GM10248 (cell line): ENCODE measurements at regions not wholly inside any gene's neighbourhood (a gene's known extent, or its start where the extent isn't known, plus 50 kb on each side); places are given as distances from the start of the nearest gene placed in this dataset.
"Not testable (repeated sequence)": the region's sequence is repeated elsewhere in the genome, so short reads cannot be mapped to it uniquely, and the experiment has no call there.

ENCODE experiments used
- CTCF ChIA-PET: fragments of 300-600 bp; sonication (Branson Sonifier 250); formaldehyde crosslinking; extraction: SDS; loops from one replicate; lab custom pipeline; 2021; ENCODE audit warnings: antibody characterized with exemption; lab: Yijun Ruan, JAX
- POLR2A ChIA-PET: fragments of 350-650 bp; sonication (Branson Sonifier 250); formaldehyde crosslinking; extraction: SDS; loops from one replicate; lab custom pipeline; 2020; ENCODE audit warnings: antibody characterized with exemption; lab: Yijun Ruan, JAX
- DNase-seq: peaks from one replicate; pipeline ENCODE4 v3.0.0; 2012; ENCODE audit errors: extremely low spot score

GRCh38 chr7:149930374-149931068, 56.8 kb downstream of the ATP6V0E2 start:
- DNase-seq, CTCF ChIA-PET, POLR2A ChIA-PET: not testable (repeated sequence)

GRCh38 chr7:149933776-149934175, 60.0 kb downstream of the ATP6V0E2 start:
- POLR2A ChIA-PET, DNase-seq, CTCF ChIA-PET: not testable (repeated sequence)

DNA sequence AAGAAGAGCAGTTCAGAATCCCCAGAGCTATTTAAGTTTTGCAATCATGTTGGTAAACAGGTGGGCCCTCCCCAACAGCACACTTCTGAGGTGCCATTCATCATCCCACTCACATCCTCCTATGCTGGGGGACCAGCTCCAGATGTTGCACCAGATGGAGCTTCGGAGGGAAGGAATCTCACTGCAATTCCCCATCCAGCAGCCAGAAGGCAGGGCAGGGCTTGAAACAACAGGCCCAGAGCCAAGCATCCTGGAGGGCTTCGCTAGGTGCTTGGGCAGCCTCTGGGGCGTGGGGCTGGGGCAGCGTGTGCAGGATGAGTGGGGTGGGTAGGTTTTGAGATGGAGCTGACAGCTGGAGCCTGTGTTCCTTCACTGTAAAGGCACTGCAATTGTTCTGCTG, 73.6 kb downstream of the ATP6V0E2 start:
- CTCF ChIA-PET, DNase-seq, POLR2A ChIA-PET: not testable (repeated sequence)

GRCh38 chr7:149948444-149948843, 74.7 kb downstream of the ATP6V0E2 start:
- POLR2A ChIA-PET, DNase-seq, CTCF ChIA-PET: not testable (repeated sequence)

- DNase-seq, POLR2A ChIA-PET, CTCF ChIA-PET: not testable (repeated sequence)
Measured at GRCh38 chr7:149949863-149950577, 76.3 kb downstream of the ATP6V0E2 start.

DNA sequence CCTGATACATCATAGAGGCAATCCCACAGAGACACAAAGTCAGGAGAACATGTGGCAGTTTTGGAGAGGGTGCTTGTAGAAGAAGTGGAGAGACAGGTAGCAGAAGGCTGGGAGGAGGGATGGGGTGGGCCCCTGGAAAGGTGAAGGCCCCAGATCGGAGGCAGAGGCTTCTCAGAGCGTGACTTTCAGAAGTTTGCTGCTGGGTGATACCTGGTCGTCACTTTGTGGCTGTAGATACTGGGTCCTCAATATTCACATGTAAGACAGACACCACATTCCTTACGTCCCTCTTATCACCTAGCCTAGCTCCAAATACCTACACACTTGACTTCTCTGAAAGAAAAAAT, 76.8 kb downstream of the ATP6V0E2 start:
- CTCF ChIA-PET, DNase-seq, POLR2A ChIA-PET: not testable (repeated sequence)

- CTCF ChIA-PET, POLR2A ChIA-PET, DNase-seq: not testable (repeated sequence)
Measured at GRCh38 chr7:149951579-149951978, 77.8 kb downstream of the ATP6V0E2 start.

DNA sequence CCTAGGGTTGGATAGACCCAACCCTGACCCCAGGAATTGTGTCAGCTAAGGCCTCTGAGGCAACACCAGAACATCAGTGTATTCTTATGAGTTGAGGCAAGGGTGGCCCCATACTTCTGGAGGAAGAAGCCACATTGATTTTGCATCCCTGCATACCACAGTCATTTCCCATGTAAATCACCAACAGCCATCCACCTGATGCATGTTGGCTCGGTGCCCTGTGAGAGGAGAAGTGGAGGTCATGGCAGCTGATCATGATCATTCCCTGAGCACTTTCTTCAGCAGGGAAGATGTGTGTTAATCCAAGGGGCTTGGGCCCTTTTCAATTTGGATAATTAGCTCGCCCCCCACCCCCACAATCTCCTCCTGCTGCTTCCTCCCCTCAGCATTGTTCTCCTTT, 85.1 kb downstream of the ATP6V0E2 start:
- CTCF ChIA-PET, POLR2A ChIA-PET, DNase-seq: not testable (repeated sequence)

DNA sequence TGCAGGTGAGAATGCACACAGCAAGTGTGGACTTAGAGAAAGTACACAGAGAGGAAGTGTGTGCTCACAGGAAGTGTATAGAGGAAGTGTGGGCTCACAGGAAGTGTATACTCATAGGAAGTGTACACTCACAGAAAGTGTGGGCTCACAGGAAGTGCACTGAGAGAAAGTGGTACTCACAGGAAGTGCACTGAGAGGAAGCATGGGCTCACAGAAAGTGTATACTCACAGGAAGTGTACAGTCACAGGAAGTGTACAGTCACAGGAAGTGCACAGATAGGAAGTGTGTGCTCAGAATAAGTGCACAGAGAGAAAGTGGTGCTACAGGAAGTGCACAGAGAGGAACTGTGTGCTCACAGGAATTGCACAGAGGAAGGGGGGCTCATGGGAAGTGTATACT, 87.1 kb downstream of the ATP6V0E2 start:
- CTCF ChIA-PET, DNase-seq, POLR2A ChIA-PET: not testable (repeated sequence)

GRCh38 chr7:149961878-149962277, 88.1 kb downstream of the ATP6V0E2 start:
- DNase-seq, POLR2A ChIA-PET, CTCF ChIA-PET: not testable (repeated sequence)

- CTCF ChIA-PET, DNase-seq, POLR2A ChIA-PET: not testable (repeated sequence)
Measured at GRCh38 chr7:149962685-149963319, 89.0 kb downstream of the ATP6V0E2 start.

- POLR2A ChIA-PET, DNase-seq, CTCF ChIA-PET: not testable (repeated sequence)
Measured at GRCh38 chr7:149963985-149964384, 90.2 kb downstream of the ATP6V0E2 start.

DNA sequence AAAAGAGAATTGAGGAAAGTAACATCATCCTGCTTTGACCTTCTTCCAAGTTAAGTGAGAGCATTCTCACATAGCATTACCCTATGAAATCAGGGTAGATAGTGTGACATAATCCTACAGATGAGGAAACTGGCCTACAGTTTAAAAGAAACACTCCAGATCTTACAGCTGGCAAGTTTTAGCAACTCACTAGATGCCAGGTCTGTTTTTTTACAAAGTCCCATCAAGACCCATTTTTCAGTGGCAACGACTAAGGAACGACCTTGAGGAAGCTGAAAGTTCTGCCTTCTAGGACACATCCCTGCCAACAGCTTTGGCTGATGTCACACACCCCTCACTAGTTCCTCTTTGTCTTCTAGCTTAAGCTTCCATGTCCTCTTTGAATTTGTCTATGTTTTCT, 92.7 kb downstream of the ATP6V0E2 start:
- CTCF ChIA-PET, DNase-seq, POLR2A ChIA-PET: not testable (repeated sequence)

DNA sequence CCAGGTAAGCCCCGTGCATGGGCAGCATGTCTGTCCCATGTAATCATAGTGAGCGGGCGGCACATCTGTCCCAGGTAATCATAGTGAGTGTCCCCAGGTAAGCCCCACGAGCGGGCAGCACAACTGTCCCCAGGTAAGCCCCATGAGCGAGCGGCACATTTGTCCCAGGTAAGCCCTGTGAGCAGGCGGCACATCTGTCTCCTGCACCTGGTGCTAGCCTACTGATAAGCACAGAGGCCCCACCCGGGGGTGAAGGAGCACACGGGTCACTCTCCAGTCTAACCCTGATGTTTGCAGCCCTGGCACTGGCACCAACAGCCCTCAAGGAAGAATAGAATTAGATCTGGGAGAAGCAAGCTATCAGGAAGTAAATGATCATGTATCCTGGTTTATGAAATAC, 99.2 kb downstream of the ATP6V0E2 start:
- DNase-seq, POLR2A ChIA-PET, CTCF ChIA-PET: not testable (repeated sequence)

DNA sequence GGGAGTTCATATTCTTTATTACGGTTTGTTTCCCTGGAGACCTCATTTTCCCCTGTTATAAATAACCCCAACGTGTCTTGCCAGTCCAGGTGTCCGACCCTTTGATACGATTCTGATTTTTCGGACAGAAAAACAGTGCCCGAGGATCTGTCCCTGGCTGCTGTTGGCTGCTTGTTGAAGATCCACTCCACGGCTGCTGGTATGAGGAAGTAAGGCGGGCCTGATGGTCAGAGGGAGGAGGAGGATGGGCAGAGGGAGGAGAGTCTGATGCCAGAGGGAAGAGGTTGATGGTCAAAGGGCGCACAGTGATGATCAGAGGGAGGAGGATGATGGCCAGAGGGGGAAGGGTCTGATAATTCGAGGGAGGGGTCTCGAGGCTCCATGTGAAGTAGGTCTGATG, 99.9 kb downstream of the ATP6V0E2 start:
- POLR2A ChIA-PET, DNase-seq, CTCF ChIA-PET: not testable (repeated sequence)

DNA sequence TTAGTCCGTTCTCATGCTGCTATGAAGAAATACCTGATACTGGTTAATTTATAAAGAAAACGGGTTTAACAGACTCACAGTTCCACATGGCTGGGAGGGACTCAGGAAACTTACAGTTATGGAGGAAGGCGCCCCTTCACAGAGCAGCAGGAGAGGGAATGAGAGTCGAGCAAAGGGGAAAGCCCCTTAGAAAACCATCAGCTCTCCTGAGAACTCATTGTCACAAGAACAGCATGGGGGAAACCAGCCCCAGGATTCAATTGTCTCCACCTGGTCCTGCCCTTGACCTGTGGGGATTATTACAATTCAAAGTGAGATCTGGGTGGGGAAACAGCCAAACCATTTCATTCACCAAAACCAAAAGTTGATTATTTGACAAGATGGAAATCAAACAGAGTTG, 101.8 kb downstream of the ATP6V0E2 start:
- CTCF ChIA-PET, DNase-seq, POLR2A ChIA-PET: not testable (repeated sequence)

- POLR2A ChIA-PET, DNase-seq, CTCF ChIA-PET: not testable (repeated sequence)
Measured at GRCh38 chr7:149978537-149978936, 104.8 kb downstream of the ATP6V0E2 start.

- DNase-seq, POLR2A ChIA-PET, CTCF ChIA-PET: not testable (repeated sequence)
Measured at GRCh38 chr7:149978944-149979343, 105.2 kb downstream of the ATP6V0E2 start.
